Panc1 (cell line): ENCODE measurements at regions not wholly inside any gene's neighbourhood (a gene's known extent, or its start where the extent isn't known, plus 50 kb on each side); places are given as distances from the start of the nearest gene placed in this dataset.

Source experiments
- ATAC-seq: fragments of 200-7000 bp; cut with Tn5 transposase; 2 replicates; pipeline ENCODE4 v1.9.1; 2020; ENCODE audit warnings: mild to moderate bottlenecking, moderate library complexity
- BruUV-seq: library from RNA; stranded (reverse); fragments of 400-500 nt; replicated peaks from 2 replicates; lab custom pipeline; 2021; lab: Mats Ljungman, UMichigan
- CTCF ChIA-PET: fragments of 300-600 bp; sonication (Branson Sonifier 250); formaldehyde crosslinking; loops from one replicate; lab custom pipeline; 2022; ENCODE audit warnings: antibody characterized with exemption; lab: Charles Lee
- POLR2A ChIA-PET: fragments of 300-600 bp; sonication (Branson Sonifier 250); formaldehyde crosslinking; loops from one replicate; lab custom pipeline; 2022; ENCODE audit warnings: antibody characterized with exemption; lab: Charles Lee
- DNase-seq: peaks from one replicate; pipeline ENCODE4 v3.0.0-alpha.2; 2010; ENCODE audit warnings: low read depth, low spot score
- H3K27ac ChIP-seq: 2 replicates; pipeline ENCODE4 v1.5.1; 2011; ENCODE audit warnings: mild to moderate bottlenecking, low read length, inconsistent platforms
- H3K27me3 ChIP-seq: fragments of 200-500 bp; sonication (Bioruptor generic); 2 replicates; pipeline ENCODE4 v1.6.0; 2014; ENCODE audit warnings: low read length, inconsistent platforms; ENCODE audit not compliant: control insufficient read depth, insufficient read depth
- H3K36me3 ChIP-seq: fragments of 200-500 bp; sonication (Bioruptor generic); 2 replicates; pipeline ENCODE4 v1.5.1; 2014; ENCODE audit warnings: inconsistent platforms, mild to moderate bottlenecking, low read length, moderate library complexity; ENCODE audit not compliant: control insufficient read depth, insufficient read depth
- H3K4me1 ChIP-seq: 2 replicates; pipeline ENCODE4 v1.5.1; 2011; ENCODE audit warnings: inconsistent platforms, mild to moderate bottlenecking, low read length, moderate library complexity; ENCODE audit not compliant: control insufficient read depth, insufficient read depth
- H3K4me3 ChIP-seq, 2 experiments: 2 replicates each; pipeline ENCODE4 v1.5.1; 2011 to 2012; ENCODE audit warnings: low read depth in 2 of 2, low read length in 2 of 2, mild to moderate bottlenecking in 2 of 2, inconsistent platforms in 1 of 2, moderate library complexity in 1 of 2
- H3K9me3 ChIP-seq: fragments of 200-500 bp; sonication (Bioruptor generic); 2 replicates; pipeline ENCODE4 v1.5.1; 2014; ENCODE audit warnings: low read depth, mild to moderate bottlenecking, inconsistent platforms, low read length, moderate library complexity; ENCODE audit not compliant: control insufficient read depth, insufficient read depth
- POLR2AphosphoS5 ChIP-seq: IDR thresholded peaks from 2 replicates; pipeline ENCODE4 v1.6.1; 2012; ENCODE audit warnings: mild to moderate bottlenecking, low read depth, low read length, moderate library complexity
- SIN3A ChIP-seq: IDR thresholded peaks from 2 replicates; pipeline ENCODE4 v1.6.1; 2012; ENCODE audit warnings: low read depth, mild to moderate bottlenecking, low read length, moderate library complexity, borderline replicate concordance; ENCODE audit not compliant: insufficient read depth
- TCF7L2 ChIP-seq: IDR thresholded peaks from 2 replicates; pipeline ENCODE4 v1.6.1; 2011; ENCODE audit warnings: mild to moderate bottlenecking, low read depth, low read length, inconsistent platforms
- in situ Hi-C: cut with HindIII; loops from 2 replicates; pipeline ENCODE4 v1.10.0; 2016; ENCODE audit warnings: low sequenced_read_pairs, low pct_unique_long_range_greater_than_20kb
- intact Hi-C: fragments of 100-400 bp; cut with micrococcal nuclease; formaldehyde crosslinking; loops from one replicate; pipeline ENCODE4 v1.10.0; 2022; ENCODE audit not compliant: unreplicated experiment
- TF ChIP-seq, protein P1 (sequence below), 2 experiments: IDR thresholded peaks; 2 replicates each; pipeline ENCODE4 v1.6.1; 2011 to 2012; ENCODE audit warnings: low read depth in 2 of 2, control low read depth in 1 of 2, low read length in 1 of 2, mild to moderate bottlenecking in 1 of 2, moderate library complexity in 1 of 2; ENCODE audit not compliant: insufficient read depth in 1 of 2
- TF ChIP-seq, protein P2 (sequence below): fragments of 450-650 bp; IDR thresholded peaks from 2 replicates; pipeline ENCODE4 v1.5.1; 2017; ENCODE audit warnings: mild to moderate bottlenecking

DNA sequence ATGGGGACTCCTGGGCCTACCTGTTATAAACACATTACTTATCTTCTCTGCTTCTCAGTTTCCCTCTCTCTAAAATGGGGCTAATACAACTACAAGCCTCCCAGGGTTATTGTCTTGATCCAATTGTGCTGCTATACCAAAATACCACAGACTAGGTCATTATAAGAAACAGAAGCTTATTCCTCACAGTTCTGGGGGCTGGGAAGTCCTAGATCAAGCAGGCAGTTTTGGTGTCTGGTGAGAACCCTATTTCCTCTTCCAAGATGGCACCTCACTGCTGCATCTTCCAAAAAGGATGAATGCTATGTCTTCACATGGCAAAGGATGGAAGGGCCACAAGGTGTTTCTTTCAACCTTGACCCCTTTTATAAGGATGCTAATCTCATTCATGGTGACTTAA lies 732.9 kb upstream of the TBX3 start:
- Histone ChIP-seq H3K9me3 (no peaks in the 10 kb centered on the region), H3K4me1 (no peaks in the 10 kb centered on the region), H3K27me3 (no peaks in the 10 kb centered on the region), H3K27ac (no peak overlapping the region), H3K4me3 (no peak overlapping the region), H3K36me3 (no peaks in the 10 kb centered on the region)
- ATAC-seq (no peak), DNase-seq (no peak)
- ChIA-PET POLR2A (no interaction called here), CTCF (no interaction called here)
- in situ Hi-C loops, result no loop called here
- intact Hi-C loops, result no loop called here
- TF ChIP-seq, protein P1, sequence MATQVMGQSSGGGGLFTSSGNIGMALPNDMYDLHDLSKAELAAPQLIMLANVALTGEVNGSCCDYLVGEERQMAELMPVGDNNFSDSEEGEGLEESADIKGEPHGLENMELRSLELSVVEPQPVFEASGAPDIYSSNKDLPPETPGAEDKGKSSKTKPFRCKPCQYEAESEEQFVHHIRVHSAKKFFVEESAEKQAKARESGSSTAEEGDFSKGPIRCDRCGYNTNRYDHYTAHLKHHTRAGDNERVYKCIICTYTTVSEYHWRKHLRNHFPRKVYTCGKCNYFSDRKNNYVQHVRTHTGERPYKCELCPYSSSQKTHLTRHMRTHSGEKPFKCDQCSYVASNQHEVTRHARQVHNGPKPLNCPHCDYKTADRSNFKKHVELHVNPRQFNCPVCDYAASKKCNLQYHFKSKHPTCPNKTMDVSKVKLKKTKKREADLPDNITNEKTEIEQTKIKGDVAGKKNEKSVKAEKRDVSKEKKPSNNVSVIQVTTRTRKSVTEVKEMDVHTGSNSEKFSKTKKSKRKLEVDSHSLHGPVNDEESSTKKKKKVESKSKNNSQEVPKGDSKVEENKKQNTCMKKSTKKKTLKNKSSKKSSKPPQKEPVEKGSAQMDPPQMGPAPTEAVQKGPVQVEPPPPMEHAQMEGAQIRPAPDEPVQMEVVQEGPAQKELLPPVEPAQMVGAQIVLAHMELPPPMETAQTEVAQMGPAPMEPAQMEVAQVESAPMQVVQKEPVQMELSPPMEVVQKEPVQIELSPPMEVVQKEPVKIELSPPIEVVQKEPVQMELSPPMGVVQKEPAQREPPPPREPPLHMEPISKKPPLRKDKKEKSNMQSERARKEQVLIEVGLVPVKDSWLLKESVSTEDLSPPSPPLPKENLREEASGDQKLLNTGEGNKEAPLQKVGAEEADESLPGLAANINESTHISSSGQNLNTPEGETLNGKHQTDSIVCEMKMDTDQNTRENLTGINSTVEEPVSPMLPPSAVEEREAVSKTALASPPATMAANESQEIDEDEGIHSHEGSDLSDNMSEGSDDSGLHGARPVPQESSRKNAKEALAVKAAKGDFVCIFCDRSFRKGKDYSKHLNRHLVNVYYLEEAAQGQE (IDR thresholded peaks at IDR 0.05; ENCODE audit: insufficient read depth in 1 of 2, low read depth in 2 of 2, low read length in 1 of 2), result no peak
- no peak for TF ChIP-seq TCF7L2
- TF ChIP-seq SIN3A, result no peak
- no peak for TF ChIP-seq POLR2AphosphoS5
- TF ChIP-seq, protein P2, sequence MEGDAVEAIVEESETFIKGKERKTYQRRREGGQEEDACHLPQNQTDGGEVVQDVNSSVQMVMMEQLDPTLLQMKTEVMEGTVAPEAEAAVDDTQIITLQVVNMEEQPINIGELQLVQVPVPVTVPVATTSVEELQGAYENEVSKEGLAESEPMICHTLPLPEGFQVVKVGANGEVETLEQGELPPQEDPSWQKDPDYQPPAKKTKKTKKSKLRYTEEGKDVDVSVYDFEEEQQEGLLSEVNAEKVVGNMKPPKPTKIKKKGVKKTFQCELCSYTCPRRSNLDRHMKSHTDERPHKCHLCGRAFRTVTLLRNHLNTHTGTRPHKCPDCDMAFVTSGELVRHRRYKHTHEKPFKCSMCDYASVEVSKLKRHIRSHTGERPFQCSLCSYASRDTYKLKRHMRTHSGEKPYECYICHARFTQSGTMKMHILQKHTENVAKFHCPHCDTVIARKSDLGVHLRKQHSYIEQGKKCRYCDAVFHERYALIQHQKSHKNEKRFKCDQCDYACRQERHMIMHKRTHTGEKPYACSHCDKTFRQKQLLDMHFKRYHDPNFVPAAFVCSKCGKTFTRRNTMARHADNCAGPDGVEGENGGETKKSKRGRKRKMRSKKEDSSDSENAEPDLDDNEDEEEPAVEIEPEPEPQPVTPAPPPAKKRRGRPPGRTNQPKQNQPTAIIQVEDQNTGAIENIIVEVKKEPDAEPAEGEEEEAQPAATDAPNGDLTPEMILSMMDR, result no peak
- no TSS peak for BruUV-seq

DNA sequence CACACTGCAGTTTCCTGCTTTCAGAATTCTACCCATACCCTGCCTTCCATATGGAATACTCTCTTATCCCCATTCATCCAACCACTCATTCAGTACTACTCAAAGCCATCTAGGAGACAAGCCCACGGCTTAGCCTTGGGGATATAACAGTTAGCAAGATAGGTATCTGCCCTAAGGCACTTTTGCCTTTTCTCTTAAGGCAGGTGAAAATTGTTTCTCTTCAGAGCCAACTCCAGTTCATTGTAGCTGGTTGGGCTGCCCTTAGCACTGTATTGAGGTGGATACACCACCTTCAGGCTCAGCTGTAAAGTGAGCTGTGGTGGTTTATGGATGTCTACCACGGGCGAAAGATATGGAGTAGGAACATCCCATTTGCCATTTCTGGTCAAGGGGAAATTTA lies 729.7 kb upstream of the TBX3 start:
- H3K4me1 ChIP-seq, result no peaks in the 10 kb centered on the region
- no TSS peak for BruUV-seq
- intact Hi-C loops (no loop called here), in situ Hi-C loops (no loop called here)
- no peaks in the 10 kb centered on the region for H3K9me3 ChIP-seq
- H3K27ac ChIP-seq, result no peak overlapping the region
- H3K27me3 ChIP-seq, result peaks cover 6% of the 10 kb centered on the region; the same call in 1 of the 2 replicates
- TF ChIP-seq SIN3A (no peak), POLR2AphosphoS5 (no peak), TCF7L2 (no peak)
- TF ChIP-seq, protein P1 (IDR thresholded peaks at IDR 0.05; ENCODE audit: insufficient read depth in 1 of 2, low read depth in 2 of 2, low read length in 1 of 2), result no peak
- TF ChIP-seq, protein P2, result no peak
- no peak for ATAC-seq
- no peak overlapping the region for H3K4me3 ChIP-seq
- DNase-seq, result no peak
- H3K36me3 ChIP-seq, result no peaks in the 10 kb centered on the region
- POLR2A ChIA-PET, result no interaction called here
- CTCF ChIA-PET, result no interaction called here
